A673 (cell line): ENCODE measurements at regions not wholly inside any gene's neighbourhood (a gene's known extent, or its start where the extent isn't known, plus 50 kb on each side); places are given as distances from the start of the nearest gene placed in this dataset.

ENCODE experiments used
- BruUV-seq: library from RNA; stranded (reverse); fragments of 400-500 nt; replicated peaks from 2 replicates; lab custom pipeline; 2021; lab: Mats Ljungman, UMichigan
- CTCF ChIA-PET: fragments of 300-600 bp; sonication (Branson Sonifier 250); formaldehyde crosslinking; loops from one replicate; lab custom pipeline; 2022; ENCODE audit warnings: antibody characterized with exemption; lab: Charles Lee
- POLR2A ChIA-PET: fragments of 300-600 bp; sonication (Branson Sonifier 250); formaldehyde crosslinking; loops from one replicate; lab custom pipeline; 2022; ENCODE audit warnings: antibody characterized with exemption; ENCODE audit not compliant: low non-redundant PET; lab: Charles Lee
- DNase-seq: peaks from one replicate; pipeline ENCODE4 v3.0.0-alpha.2; 2015; ENCODE audit warnings: low spot score
- H3K27ac ChIP-seq: fragments of 200-600 bp; sonication (generic); 2 replicates; pipeline ENCODE4 v1.5.1; 2016; ENCODE audit warnings: mixed run types, low read depth, mild to moderate bottlenecking, mixed read lengths, antibody characterized with exemption, low read length; ENCODE audit not compliant: poor library complexity, severe bottlenecking
- H3K27me3 ChIP-seq: fragments of 200-600 bp; sonication (generic); replicated peaks from 2 replicates; pipeline ENCODE4 v1.6.1; 2017; ENCODE audit warnings: mixed run types, low read depth, mild to moderate bottlenecking, mixed read lengths, antibody characterized with exemption, low read length; ENCODE audit not compliant: insufficient read depth, poor library complexity
- H3K36me3 ChIP-seq: fragments of 200-600 bp; sonication (generic); 2 replicates; pipeline ENCODE4 v1.6.1; 2016; ENCODE audit warnings: mixed run types, mild to moderate bottlenecking, mixed read lengths, antibody characterized with exemption, low read length; ENCODE audit not compliant: insufficient read depth, poor library complexity, severe bottlenecking
- H3K4me1 ChIP-seq: fragments of 200-600 bp; sonication (generic); 2 replicates; pipeline ENCODE4 v1.6.1; 2017; ENCODE audit warnings: mixed run types, mild to moderate bottlenecking, mixed read lengths, antibody characterized with exemption, low read length; ENCODE audit not compliant: insufficient read depth, poor library complexity, severe bottlenecking
- H3K4me3 ChIP-seq: fragments of 200-600 bp; sonication (generic); 2 replicates; pipeline ENCODE4 v1.5.1; 2016; ENCODE audit warnings: low read depth, mixed run types, mild to moderate bottlenecking, mixed read lengths, low read length; ENCODE audit not compliant: poor library complexity, severe bottlenecking
- H3K9me3 ChIP-seq: fragments of 200-600 bp; sonication (generic); 2 replicates; pipeline ENCODE4 v1.6.1; 2016; ENCODE audit warnings: mixed run types, low read depth, mild to moderate bottlenecking, mixed read lengths, antibody characterized with exemption, low read length; ENCODE audit not compliant: poor library complexity, severe bottlenecking
- EZH2 ChIP-seq: fragments of 200-600 bp; sonication (generic); IDR thresholded peaks from 2 replicates; pipeline ENCODE4 v1.6.1; 2017; ENCODE audit warnings: borderline replicate concordance, low read depth, mild to moderate bottlenecking, mixed read lengths, antibody characterized with exemption, low read length; ENCODE audit not compliant: poor library complexity, severe bottlenecking
- intact Hi-C: fragments of 100-400 bp; cut with micrococcal nuclease; formaldehyde crosslinking; loops from one replicate; pipeline ENCODE4 v1.10.0; 2022; ENCODE audit not compliant: unreplicated experiment
- TF ChIP-seq, protein P1 (sequence below): fragments of 300-800, 200-600 bp; sonication (generic); conservative IDR thresholded peaks from 2 replicates; pipeline ENCODE4 v1.5.1; 2017; ENCODE audit warnings: low read depth, mild to moderate bottlenecking, antibody characterized with exemption, low read length, moderate library complexity, mixed read lengths

DNA sequence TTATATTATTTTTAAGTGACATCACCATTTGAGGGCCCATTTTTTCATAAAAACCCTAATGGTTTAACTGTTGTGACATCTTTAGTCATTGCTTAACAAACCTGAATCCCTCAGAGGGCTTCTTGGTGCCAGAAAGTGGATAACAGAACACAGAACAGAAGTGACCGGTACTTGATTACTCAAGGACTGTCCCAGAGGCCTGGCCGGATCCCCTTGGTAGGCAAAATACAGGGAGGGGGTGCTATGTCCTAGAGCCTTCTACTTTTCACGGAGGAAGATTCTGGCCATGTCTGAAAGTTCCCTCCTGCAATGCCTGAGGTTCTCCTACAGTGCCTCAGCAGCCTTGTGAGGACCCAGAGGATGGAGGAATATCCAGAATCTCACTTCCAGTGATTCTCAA, 94.3 kb upstream of the DCLK2 start:
- Histone ChIP-seq H3K27me3 (no peaks in the 10 kb centered on the region), H3K4me3 (no peak overlapping the region), H3K9me3 (no peaks in the 10 kb centered on the region), H3K4me1 (peaks cover 41% of the 10 kb centered on the region), H3K27ac (no peak overlapping the region), H3K36me3 (no peaks in the 10 kb centered on the region)
- intact Hi-C loops: no loop called here
- POLR2A ChIA-PET: no interaction called here
- no TSS peak for BruUV-seq
- DNase-seq: no peak
- TF ChIP-seq EZH2: no peak
- TF ChIP-seq, protein P1, sequence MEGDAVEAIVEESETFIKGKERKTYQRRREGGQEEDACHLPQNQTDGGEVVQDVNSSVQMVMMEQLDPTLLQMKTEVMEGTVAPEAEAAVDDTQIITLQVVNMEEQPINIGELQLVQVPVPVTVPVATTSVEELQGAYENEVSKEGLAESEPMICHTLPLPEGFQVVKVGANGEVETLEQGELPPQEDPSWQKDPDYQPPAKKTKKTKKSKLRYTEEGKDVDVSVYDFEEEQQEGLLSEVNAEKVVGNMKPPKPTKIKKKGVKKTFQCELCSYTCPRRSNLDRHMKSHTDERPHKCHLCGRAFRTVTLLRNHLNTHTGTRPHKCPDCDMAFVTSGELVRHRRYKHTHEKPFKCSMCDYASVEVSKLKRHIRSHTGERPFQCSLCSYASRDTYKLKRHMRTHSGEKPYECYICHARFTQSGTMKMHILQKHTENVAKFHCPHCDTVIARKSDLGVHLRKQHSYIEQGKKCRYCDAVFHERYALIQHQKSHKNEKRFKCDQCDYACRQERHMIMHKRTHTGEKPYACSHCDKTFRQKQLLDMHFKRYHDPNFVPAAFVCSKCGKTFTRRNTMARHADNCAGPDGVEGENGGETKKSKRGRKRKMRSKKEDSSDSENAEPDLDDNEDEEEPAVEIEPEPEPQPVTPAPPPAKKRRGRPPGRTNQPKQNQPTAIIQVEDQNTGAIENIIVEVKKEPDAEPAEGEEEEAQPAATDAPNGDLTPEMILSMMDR: no peak
- CTCF ChIA-PET: interaction anchor here (0.6 kb wide), 1 partner anchor 123 kb away, joined by 7 read pairs; no protein-coding TSS in a partner anchor

DNA sequence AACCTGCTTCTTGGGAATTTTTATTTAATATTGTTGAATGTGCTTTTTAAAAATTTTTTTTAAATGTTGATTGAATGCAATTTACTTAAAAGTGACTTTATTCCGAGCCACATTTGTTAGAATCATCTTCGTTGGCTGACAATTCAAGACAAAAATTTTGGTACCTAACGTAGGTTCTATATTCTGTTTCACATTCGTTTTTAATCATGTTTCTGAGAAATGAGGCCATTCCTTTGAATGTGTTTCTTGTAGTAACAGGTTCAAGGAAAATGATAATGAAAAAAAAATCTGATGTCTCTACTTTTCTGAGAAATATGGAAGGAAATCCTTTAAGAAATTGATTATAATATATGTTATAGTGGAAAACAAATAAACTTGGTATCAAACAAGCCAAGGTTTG, 92.3 kb upstream of the DCLK2 start:
- no TSS peak for BruUV-seq
- ChIA-PET CTCF (interaction anchor here (0.7 kb wide), 1 partner anchor 829 kb away, joined by 3 read pairs; no protein-coding TSS in a partner anchor), POLR2A (no interaction called here)
- H3K27ac ChIP-seq: no peak overlapping the region
- intact Hi-C loops: no loop called here
- peaks cover 43% of the 10 kb centered on the region for H3K4me1 ChIP-seq
- DNase-seq: no peak
- no peaks in the 10 kb centered on the region for H3K27me3 ChIP-seq
- no peaks in the 10 kb centered on the region for H3K9me3 ChIP-seq
- H3K36me3 ChIP-seq: no peaks in the 10 kb centered on the region
- TF ChIP-seq, protein P1: no peak
- TF ChIP-seq EZH2: no peak
- no peak overlapping the region for H3K4me3 ChIP-seq

DNA sequence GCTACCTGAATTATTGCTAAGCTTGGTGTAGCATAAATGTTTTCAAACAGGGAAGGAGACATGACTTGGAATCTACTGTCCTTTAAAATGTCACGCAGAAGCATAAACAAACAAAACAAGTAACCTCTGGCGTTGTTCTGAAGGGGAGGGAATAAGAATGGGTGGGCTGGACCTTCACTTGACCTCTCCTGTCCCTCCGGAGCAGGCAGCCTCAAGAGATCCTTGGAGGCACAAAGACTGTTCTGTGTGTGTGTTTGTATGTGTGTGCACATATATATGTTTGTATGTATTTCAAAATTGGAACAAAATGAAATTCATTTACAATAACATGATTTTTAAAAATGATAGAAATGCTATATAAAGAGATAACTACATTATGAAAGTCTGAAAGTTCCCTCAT, 91.3 kb upstream of the DCLK2 start:
- Histone ChIP-seq H3K27ac (peak overlapping the region; percentile 95), H3K4me1 (peaks cover 37% of the 10 kb centered on the region), H3K4me3 (peak overlapping the region; percentile 2), H3K36me3 (no peaks in the 10 kb centered on the region), H3K9me3 (no peaks in the 10 kb centered on the region), H3K27me3 (no peaks in the 10 kb centered on the region)
- BruUV-seq: no TSS peak
- DNase-seq: no peak
- ChIA-PET POLR2A (interaction anchor here (0.6 kb wide), 1 partner anchor 238 kb away, joined by 6 read pairs; no protein-coding TSS in a partner anchor), CTCF (no interaction called here)
- TF ChIP-seq, protein P1: no peak
- no peak for TF ChIP-seq EZH2
- intact Hi-C loops: no loop called here
